ENCODE measurements at regions not wholly inside any gene's neighbourhood (a gene's known extent, or its start where the extent isn't known, plus 50 kb on each side); places are given as distances from the start of the nearest gene placed in this dataset.

- TF ChIP-seq EP300 (IDR thresholded peaks at IDR 0.05) (no peak), CTCF (IDR thresholded peaks at IDR 0.05) (no peak)
Observed at GRCh38 chr1:93735722-93736121, 54.1 kb upstream of the BCAR3 start.
